Kidney (tissue), 13 donors: ENCODE measurements at regions not wholly inside any gene's neighbourhood (a gene's known extent, or its start where the extent isn't known, plus 50 kb on each side); places are given as distances from the start of the nearest gene placed in this dataset.
A peak's percentile ranks its signal among the peaks of the same experiment; 100 is the strongest.

Experiments used
- DNase-seq, 5 donors: peaks; one replicate each; pipeline ENCODE4 v3.0.0-alpha.2; 2013 to 2020
- FAIRE-seq: peaks from 2 replicates; lab custom pipeline; 2012; peaks lifted over from hg19 to GRCh38; lab: Jason Lieb, UNC
- H3K27ac ChIP-seq, 2 donors: one replicate each; pipeline ENCODE4 v1.7.0; 2013; ENCODE audit warnings: low read depth in 2 of 2, low read length in 2 of 2, inconsistent platforms in 1 of 2
- H3K27me3 ChIP-seq: one replicate; pipeline ENCODE4 v1.7.1; 2013; ENCODE audit warnings: low read length, inconsistent platforms; ENCODE audit not compliant: control insufficient read depth, insufficient read depth
- H3K36me3 ChIP-seq, 3 donors: one replicate each; pipeline versions ENCODE4 v1.7.0 to v1.7.1; 2013; ENCODE audit warnings: low read length in 3 of 3, control low read depth in 1 of 3, inconsistent platforms in 1 of 3; ENCODE audit not compliant: insufficient read depth in 3 of 3, control insufficient read depth in 2 of 3
- H3K4me1 ChIP-seq, 3 donors: one replicate each; pipeline versions ENCODE4 v1.7.0 to v1.7.1; 2013; ENCODE audit warnings: low read length in 3 of 3, inconsistent platforms in 1 of 3, low read depth in 1 of 3; ENCODE audit not compliant: control insufficient read depth in 2 of 3, insufficient read depth in 2 of 3
- H3K4me3 ChIP-seq, 3 donors: one replicate each; pipeline versions ENCODE4 v1.7.0 to v1.8.1; 2013; ENCODE audit warnings: low read length in 3 of 3, control low read depth in 1 of 3, inconsistent platforms in 1 of 3
- H3K9ac ChIP-seq, 3 donors: one replicate each; pipeline versions ENCODE4 v1.7.0 to v1.7.1; 2013; ENCODE audit warnings: low read length in 3 of 3, control low read depth in 1 of 3, inconsistent platforms in 1 of 3
- H3K9me3 ChIP-seq, 3 donors: one replicate each; pipeline versions ENCODE4 v1.7.0 to v1.7.1; 2013; ENCODE audit warnings: low read length in 3 of 3, control low read depth in 1 of 3, inconsistent platforms in 1 of 3; ENCODE audit not compliant: control insufficient read depth in 2 of 3, insufficient read depth in 1 of 3
- CTCF ChIP-seq: IDR thresholded peaks from 3 replicates; pipeline ENCODE4 v1.5.1; 2012; ENCODE audit warnings: mild to moderate bottlenecking, moderate library complexity, borderline replicate concordance; ENCODE audit not compliant: insufficient read depth; ENCODE audit errors: extremely low read depth
- intact Hi-C: fragments of 100-400 bp; cut with DNase I; formaldehyde crosslinking; loops from one replicate; pipeline ENCODE4 v1.11.1; 2022
- donor health status: control.
- donor health status: control.
- donor health status: control.
- donor health status: control.
- donor health status: control.
- donor health status: DM: yes; HTN: yes; CAD: no.
- donor health status: Normal renal cell carcinoma (clear cell type).

DNA sequence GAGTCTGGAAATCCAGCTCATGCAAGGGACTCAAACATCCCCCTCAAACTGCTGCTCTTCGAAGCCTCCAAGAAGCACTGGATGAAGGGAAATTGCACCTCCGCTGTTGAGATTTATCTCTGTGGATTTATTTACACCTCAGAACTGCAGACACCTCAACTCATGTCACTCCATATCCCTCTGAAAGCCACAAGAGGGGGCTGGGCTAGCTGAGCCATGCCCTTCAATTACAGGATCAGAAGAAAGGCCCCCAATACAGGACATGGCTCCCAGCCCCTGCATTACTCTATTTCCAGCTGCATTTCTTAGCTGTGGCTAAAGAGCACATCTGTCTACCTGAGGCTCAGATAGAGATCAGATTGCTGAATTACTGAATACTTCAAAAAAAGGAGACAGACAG lies 103.1 kb upstream of the DYNLRB2 start:
- intact Hi-C loops, result no loop called here
- FAIRE-seq (no peak), DNase-seq (peak in 1 of 5 donors; percentile 13)
- no peak overlapping the region for H3K27ac ChIP-seq
- H3K27me3 ChIP-seq, result no peaks in the 10 kb centered on the region
- no peak overlapping the region for H3K9ac ChIP-seq
- H3K9me3 ChIP-seq, result no peaks in the 10 kb centered on the region
- no peak for TF ChIP-seq CTCF
- H3K4me3 ChIP-seq, result no peak overlapping the region
- H3K4me1 ChIP-seq, result no peaks in the 10 kb centered on the region
- H3K36me3 ChIP-seq, result no peaks in the 10 kb centered on the region

- H3K36me3 ChIP-seq, result no peaks in the 10 kb centered on the region
- FAIRE-seq, result no peak
- H3K27ac ChIP-seq, result no peak overlapping the region
- H3K9me3 ChIP-seq, result no peaks in the 10 kb centered on the region
- no peak for DNase-seq
- no peak overlapping the region for H3K9ac ChIP-seq
- H3K4me1 ChIP-seq, result no peaks in the 10 kb centered on the region
- H3K27me3 ChIP-seq, result no peaks in the 10 kb centered on the region
- intact Hi-C loops, result no loop called here
- no peak for TF ChIP-seq CTCF
- H3K4me3 ChIP-seq, result no peak overlapping the region
These were observed 104.3 kb upstream of the DYNLRB2 start for GRCh38 chr16:80436510-80436909.

GRCh38 chr16:80433623-80434022 lies 107.2 kb upstream of the DYNLRB2 start:
- no peak for TF ChIP-seq CTCF
- Histone ChIP-seq H3K27ac (no peak overlapping the region), H3K9me3 (peaks cover 0 to 5% (median 0%) of the 10 kb centered on the region in 3 donors), H3K36me3 (no peaks in the 10 kb centered on the region), H3K4me1 (no peaks in the 10 kb centered on the region), H3K4me3 (no peak overlapping the region), H3K9ac (no peak overlapping the region), H3K27me3 (no peaks in the 10 kb centered on the region)
- intact Hi-C loops, result no loop called here
- DNase-seq, result no peak
- no peak for FAIRE-seq

DNA sequence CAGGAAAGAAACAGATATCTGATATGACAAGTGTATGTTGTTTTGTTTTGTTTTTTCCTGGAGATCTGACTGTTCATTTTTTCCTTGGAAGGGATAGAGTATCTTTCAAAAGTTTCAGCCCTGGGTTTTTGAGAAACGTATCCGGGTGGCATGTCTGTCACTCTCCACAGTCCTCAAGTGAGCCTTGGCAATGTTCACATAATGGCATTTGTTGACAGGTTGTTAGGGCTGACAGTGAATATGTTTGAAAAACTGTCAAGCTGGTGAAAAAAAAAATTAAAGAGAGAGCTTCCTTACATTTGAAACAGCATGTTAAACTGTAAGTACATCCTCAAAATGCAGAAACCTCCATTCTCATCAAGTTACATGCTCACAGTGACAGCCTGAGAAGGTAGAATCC lies 113.0 kb upstream of the DYNLRB2 start:
- Histone ChIP-seq H3K36me3 (no peaks in the 10 kb centered on the region), H3K9me3 (peaks cover 0 to 5% (median 0%) of the 10 kb centered on the region in 3 donors), H3K27ac (no peak overlapping the region), H3K9ac (no peak overlapping the region), H3K27me3 (no peaks in the 10 kb centered on the region), H3K4me1 (no peaks in the 10 kb centered on the region), H3K4me3 (no peak overlapping the region)
- no peak for FAIRE-seq
- intact Hi-C loops, result no loop called here
- TF ChIP-seq CTCF, result no peak
- no peak for DNase-seq
